SH-SY5Y (cell line): ENCODE measurements at regions not wholly inside any gene's neighbourhood (a gene's known extent, or its start where the extent isn't known, plus 50 kb on each side); places are given as distances from the start of the nearest gene placed in this dataset.

Experiments
- GATA2 ChIP-seq: IDR thresholded peaks from 2 replicates; pipeline ENCODE4 v1.6.1; 2011; ENCODE audit warnings: mild to moderate bottlenecking, low read depth, low read length
- GATA3 ChIP-seq: IDR thresholded peaks from 2 replicates; pipeline ENCODE4 v1.6.1; 2011; ENCODE audit warnings: low read depth, mild to moderate bottlenecking, low read length, moderate library complexity

GRCh38 chr2:76210551-76210950 lies 499.8 kb upstream of the GCFC2 start:
- no peak for TF ChIP-seq GATA2
- TF ChIP-seq GATA3, result no peak
